RWPE1 (cell line): ENCODE measurements at regions not wholly inside any gene's neighbourhood (a gene's known extent, or its start where the extent isn't known, plus 50 kb on each side); places are given as distances from the start of the nearest gene placed in this dataset.

Experiments used
- CTCF ChIA-PET: fragments of 350-600 bp; sonication (Branson Sonifier 250); formaldehyde crosslinking; extraction: SDS; loops from one replicate; lab custom pipeline; 2021; lab: Yijun Ruan, JAX
- POLR2A ChIA-PET: fragments of 400-600 bp; formaldehyde crosslinking; extraction: SDS; loops from one replicate; lab custom pipeline; 2020; ENCODE audit warnings: antibody characterized with exemption; ENCODE audit not compliant: low non-redundant PET; lab: Yijun Ruan, JAX
- DNase-seq: peaks from one replicate; pipeline ENCODE4 v3.0.0; 2012; ENCODE audit warnings: low spot score
- H3K27ac ChIP-seq: fragments of 450-650 bp; 2 replicates; pipeline ENCODE4 v1.5.1; 2017
- CTCF ChIP-seq: fragments of 450-650 bp; conservative IDR thresholded peaks from 2 replicates; pipeline ENCODE4 v1.5.1; 2017; ENCODE audit warnings: low read depth, mild to moderate bottlenecking

GRCh38 chr5:18141222-18141621 is 507.0 kb downstream of the TAF11L14 start:
- no peak for DNase-seq
- no peak overlapping the region for H3K27ac ChIP-seq
- TF ChIP-seq CTCF, result no peak
- POLR2A ChIA-PET, result no interaction called here
- CTCF ChIA-PET, result interaction anchor here (0.6 to 1.5 kb wide), 2 partner anchors 35 to 925 kb away, joined by 3 read pairs; no protein-coding TSS in a partner anchor

- CTCF ChIA-PET, result no interaction called here
- no peak for DNase-seq
Observed at GRCh38 chr5:18142831-18143230, 508.6 kb downstream of the TAF11L14 start.

GRCh38 chr5:18152671-18153070 is 518.4 kb downstream of the TAF11L14 start:
- ChIA-PET POLR2A (no interaction called here), CTCF (no interaction called here)
- TF ChIP-seq CTCF, result no peak
- no peak for DNase-seq
- H3K27ac ChIP-seq, result no peak overlapping the region

More at GRCh38 chr5:18142831-18143230, 508.6 kb downstream of the TAF11L14 start:
- TF ChIP-seq CTCF, result no peak
- H3K27ac ChIP-seq, result no peak overlapping the region
- POLR2A ChIA-PET, result no interaction called here

- POLR2A ChIA-PET, result no interaction called here
- no peak for DNase-seq
- CTCF ChIA-PET, result no interaction called here
- no peak for TF ChIP-seq CTCF
- H3K27ac ChIP-seq, result no peak overlapping the region
Observed at GRCh38 chr5:18158166-18158565, 523.9 kb downstream of the TAF11L14 start.

- POLR2A ChIA-PET, result no interaction called here
Observed at GRCh38 chr5:18159331-18159730, 525.1 kb downstream of the TAF11L14 start.

GRCh38 chr5:18171684-18172083 is 537.4 kb downstream of the TAF11L14 start:
- no peak for DNase-seq
- ChIA-PET POLR2A (no interaction called here), CTCF (no interaction called here)
- no peak overlapping the region for H3K27ac ChIP-seq
- no peak for TF ChIP-seq CTCF

More at GRCh38 chr5:18159331-18159730, 525.1 kb downstream of the TAF11L14 start:
- no peak for TF ChIP-seq CTCF
- CTCF ChIA-PET, result interaction anchor here (0.6 kb wide), 2 partner anchors 31 to 217 kb away, joined by 4 to 6 read pairs; no protein-coding TSS in a partner anchor
- no peak overlapping the region for H3K27ac ChIP-seq
- DNase-seq, result no peak
